HCT116 (cell line): ENCODE measurements at regions not wholly inside any gene's neighbourhood (a gene's known extent, or its start where the extent isn't known, plus 50 kb on each side); places are given as distances from the start of the nearest gene placed in this dataset.
A peak's percentile ranks its signal among the peaks of the same experiment; 100 is the strongest.

Experiments used
- ATAC-seq: fragments of 200-7000 bp; cut with Tn5 transposase; 2 replicates; pipeline ENCODE4 v1.9.1; 2020; ENCODE audit warnings: mild to moderate bottlenecking, moderate library complexity
- BruUV-seq: library from RNA; stranded (reverse); fragments of 400-500 nt; replicated peaks from 2 replicates; lab custom pipeline; 2021; lab: Mats Ljungman, UMichigan
- CTCF ChIA-PET: fragments of 300-600 bp; sonication (Branson Sonifier 250); formaldehyde crosslinking; loops from one replicate; lab custom pipeline; 2021; ENCODE audit warnings: antibody characterized with exemption; lab: Charles Lee
- POLR2A ChIA-PET: fragments of 300-600, 350-600 bp; sonication (Branson Sonifier 250); formaldehyde crosslinking; loops from one replicate; lab custom pipeline; 2021; ENCODE audit warnings: antibody characterized with exemption; lab: Charles Lee
- RAD21 ChIA-PET, 2 experiments: fragments of 300-600 bp; sonication (Branson Sonifier 250); formaldehyde crosslinking; loops; one replicate each; lab custom pipeline; 2023; ENCODE audit warnings: low total read pairs in 2 of 2; ENCODE audit not compliant: uncharacterized antibody in 2 of 2, unreplicated experiment in 2 of 2, low non-redundant PET in 1 of 2; lab: Charles Lee
- DNase-seq: peaks from one replicate; pipeline ENCODE4 v3.0.0-alpha.2; 2010; ENCODE audit warnings: low read depth, low spot score
- H2AFZ ChIP-seq: fragments of 200-600 bp; shearing (Covaris generic), sonication (generic); 2 replicates; pipeline ENCODE4 v1.6.1; 2017; ENCODE audit warnings: low read depth, mixed run types, mixed read lengths, antibody characterized with exemption, low read length; ENCODE audit not compliant: poor library complexity, severe bottlenecking
- H3K27ac ChIP-seq: 2 replicates; pipeline ENCODE4 v1.5.1; 2012; ENCODE audit warnings: low read depth, low read length
- H3K27me3 ChIP-seq: fragments of 200-600 bp; sonication (generic); 2 replicates; pipeline ENCODE4 v1.6.1; 2016; ENCODE audit warnings: mixed run types, low read length, mixed read lengths; ENCODE audit not compliant: insufficient read depth
- H3K36me3 ChIP-seq, 2 experiments: fragments of 200-500 bp in 1 of 2; fragments of 200-600 bp in 1 of 2; sonication (Bioruptor generic) in 1 of 2; sonication (generic) in 1 of 2; 2 replicates each; pipeline versions ENCODE4 v1.5.1 to v1.6.1; 2014 to 2016; ENCODE audit warnings: low read length in 2 of 2, inconsistent platforms in 1 of 2, mixed read lengths in 1 of 2, mixed run types in 1 of 2; ENCODE audit not compliant: insufficient read depth in 2 of 2, control insufficient read depth in 1 of 2
- H3K4me1 ChIP-seq, 2 experiments: fragments of 200-600 bp in 1 of 2; sonication (generic) in 1 of 2; 2 replicates each; pipeline versions ENCODE4 v1.5.1 to v1.6.1; 2012 to 2017; ENCODE audit warnings: low read length in 2 of 2, inconsistent platforms in 1 of 2, mild to moderate bottlenecking in 1 of 2, mixed read lengths in 1 of 2, mixed run types in 1 of 2, moderate library complexity in 1 of 2; ENCODE audit not compliant: insufficient read depth in 2 of 2, control insufficient read depth in 1 of 2
- H3K4me2 ChIP-seq: fragments of 200-600 bp; sonication (generic); 2 replicates; pipeline ENCODE4 v1.6.1; 2017; ENCODE audit warnings: mixed run types, low read length, mixed read lengths
- H3K4me3 ChIP-seq, 2 experiments: fragments of 200-600 bp in 1 of 2; sonication (generic) in 1 of 2; replicated peaks in 1 of 2; 2 replicates each; pipeline ENCODE4 v1.5.1; 2011 to 2016; ENCODE audit warnings: low read length in 2 of 2, control low read depth in 1 of 2, low read depth in 1 of 2, mild to moderate bottlenecking in 1 of 2, mixed read lengths in 1 of 2, mixed run types in 1 of 2
- H3K79me2 ChIP-seq: fragments of 200-600 bp; sonication (generic); 2 replicates; pipeline ENCODE4 v1.6.1; 2017; ENCODE audit warnings: mild to moderate bottlenecking, mixed run types, low read length, moderate library complexity, mixed read lengths; ENCODE audit not compliant: insufficient read depth
- H3K9ac ChIP-seq: fragments of 200-600 bp; sonication (generic); 2 replicates; pipeline ENCODE4 v1.6.1; 2016; ENCODE audit warnings: low read length, mixed read lengths
- H3K9me2 ChIP-seq: fragments of 200-600 bp; sonication (generic), shearing (Covaris generic); 2 replicates; pipeline ENCODE4 v1.6.1; 2017; ENCODE audit warnings: mixed run types, mild to moderate bottlenecking, moderate library complexity; ENCODE audit not compliant: insufficient read depth
- H3K9me3 ChIP-seq, 2 experiments: fragments of 200-500 bp in 1 of 2; fragments of 200-600 bp in 1 of 2; sonication (Bioruptor generic) in 1 of 2; sonication (generic) in 1 of 2; 2 replicates each; pipeline ENCODE4 v1.6.1; 2014 to 2017; ENCODE audit warnings: low read length in 2 of 2, mixed read lengths in 2 of 2, inconsistent platforms in 1 of 2, low read depth in 1 of 2, mild to moderate bottlenecking in 1 of 2, mixed run types in 1 of 2, moderate library complexity in 1 of 2; ENCODE audit not compliant: control insufficient read depth in 1 of 2, insufficient read depth in 1 of 2
- H4K20me1 ChIP-seq: fragments of 200-600 bp; sonication (generic), shearing (Covaris generic); 2 replicates; pipeline ENCODE4 v1.6.1; 2017; ENCODE audit warnings: mixed run types, mild to moderate bottlenecking, moderate library complexity; ENCODE audit not compliant: insufficient read depth
- CTCF ChIP-seq, 3 experiments: fragments of 200-600 bp in 1 of 3; sonication (generic) in 1 of 3; IDR thresholded peaks in 2 of 3; conservative IDR thresholded peaks in 1 of 3; 2 replicates each; pipeline ENCODE4 v1.5.1; 2012 to 2017; ENCODE audit warnings: low read depth in 2 of 3, low read length in 2 of 3, antibody characterized with exemption in 1 of 3, borderline replicate concordance in 1 of 3, control low read depth in 1 of 3, mild to moderate bottlenecking in 1 of 3, mixed read lengths in 1 of 3, mixed run types in 1 of 3, moderate library complexity in 1 of 3; ENCODE audit not compliant: insufficient read depth in 1 of 3
- ELF1 ChIP-seq: IDR thresholded peaks from 2 replicates; pipeline ENCODE4 v1.6.1; 2012; ENCODE audit warnings: low read depth, borderline replicate concordance
- FOSL1 ChIP-seq: IDR thresholded peaks from 2 replicates; pipeline ENCODE4 v1.6.1; 2012; ENCODE audit warnings: low read depth
- JUND ChIP-seq: IDR thresholded peaks from 2 replicates; pipeline ENCODE4 v1.6.1; 2012
- RAD21 ChIP-seq: IDR thresholded peaks from 2 replicates; pipeline ENCODE4 v1.6.1; 2012; ENCODE audit warnings: low read depth, mild to moderate bottlenecking
- SIN3A ChIP-seq: IDR thresholded peaks from 2 replicates; pipeline ENCODE4 v1.6.1; 2012; ENCODE audit warnings: low read depth
- ZFX ChIP-seq: fragments of 450-650 bp; IDR thresholded peaks from 2 replicates; pipeline ENCODE4 v1.6.1; 2017
- ZNF274 ChIP-seq: fragments of 200-500 bp; sonication (Bioruptor generic); IDR thresholded peaks from 2 replicates; pipeline ENCODE4 v1.6.1; 2014; ENCODE audit warnings: mild to moderate bottlenecking, low read depth, low read length, inconsistent platforms
- intact Hi-C: fragments of 100-400 bp; cut with micrococcal nuclease; formaldehyde crosslinking; loops from 2 replicates; pipeline ENCODE4 v1.10.0; 2022
- TF ChIP-seq, protein P1 (sequence below): IDR thresholded peaks from 2 replicates; pipeline ENCODE4 v1.6.1; 2012
- TF ChIP-seq, protein P2 (sequence below): IDR thresholded peaks from 2 replicates; pipeline ENCODE4 v1.6.1; 2011; ENCODE audit warnings: mild to moderate bottlenecking, low read length, moderate library complexity; ENCODE audit not compliant: insufficient replicate concordance; ENCODE audit errors: extremely low read depth
- TF ChIP-seq, protein P3 (sequence below): IDR thresholded peaks from 2 replicates; pipeline ENCODE4 v1.6.1; 2012

GRCh38 chr4:18366892-18367291, 345.3 kb upstream of the LCORL start:
- Histone ChIP-seq H3K79me2 (no peaks in the 10 kb centered on the region), H3K36me3 (no peaks in the 10 kb centered on the region), H3K27ac (no peak overlapping the region), H3K9ac (no peak overlapping the region), H3K27me3 (no peaks in the 10 kb centered on the region), H3K9me2 (no peaks in the 10 kb centered on the region), H4K20me1 (no peaks in the 10 kb centered on the region; the same call in 1 of the 2 replicates), H3K4me1 (no peaks in the 10 kb centered on the region), H3K4me2 (no peak overlapping the region), H2AFZ (no peak overlapping the region), H3K9me3 (no peaks in the 10 kb centered on the region), H3K4me3 (no peak overlapping the region)
- TF ChIP-seq ZNF274, result no peak
- TF ChIP-seq RAD21, result peak; percentile 57
- TF ChIP-seq, protein P1, sequence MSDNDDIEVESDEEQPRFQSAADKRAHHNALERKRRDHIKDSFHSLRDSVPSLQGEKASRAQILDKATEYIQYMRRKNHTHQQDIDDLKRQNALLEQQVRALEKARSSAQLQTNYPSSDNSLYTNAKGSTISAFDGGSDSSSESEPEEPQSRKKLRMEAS, result no peak
- TF ChIP-seq CTCF (IDR thresholded peaks at IDR 0.05 in 2 of 3, conservative IDR thresholded peaks at IDR 0.05 in 1 of 3; ENCODE audit: borderline replicate concordance in 1 of 3, insufficient read depth in 1 of 3, low read depth in 2 of 3, low read length in 2 of 3), result peak; percentile 13 to 60 (median 43); a peak in 3 of 6 replicates
- BruUV-seq, result no TSS peak
- RAD21 ChIA-PET, result no interaction called here
- CTCF ChIA-PET, result no interaction called here
- intact Hi-C loops, result loop anchor here (1.0 to 5.0 kb wide), 2 partner anchors 435 to 550 kb away; no protein-coding TSS in a partner anchor
- peak; percentile 90 for ATAC-seq
- no peak for DNase-seq
- POLR2A ChIA-PET, result no interaction called here

DNA sequence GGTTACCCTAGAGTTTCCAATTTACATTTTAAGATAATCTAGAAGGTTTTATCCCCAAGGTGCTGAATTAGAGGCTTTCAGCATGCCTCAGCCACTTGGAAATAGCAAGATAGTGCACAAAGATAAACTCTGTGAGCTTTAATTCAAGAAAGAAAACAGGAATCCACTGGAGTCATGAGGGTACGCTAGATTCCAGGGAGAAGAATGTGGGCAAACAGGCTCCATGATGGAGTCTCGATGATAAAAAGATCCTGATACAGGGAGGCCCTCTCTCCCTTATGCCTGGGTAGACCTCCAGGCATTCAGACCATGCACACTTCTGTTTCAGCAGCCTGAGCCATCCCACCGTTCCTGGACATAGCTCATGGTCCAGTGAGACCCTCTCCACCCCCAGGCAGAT, 344.6 kb upstream of the LCORL start:
- CTCF ChIA-PET, result interaction anchor here (1.8 kb wide), 1 partner anchor 549 kb away, joined by 3 read pairs; no protein-coding TSS in a partner anchor

More for the DNA sequence above, 344.6 kb upstream of the LCORL start:
- ChIA-PET RAD21 (no interaction called here), POLR2A (no interaction called here)
- H3K36me3 ChIP-seq, result no peaks in the 10 kb centered on the region
- H3K9me3 ChIP-seq, result no peaks in the 10 kb centered on the region
- intact Hi-C loops, result loop anchor here (5.0 kb wide), 1 partner anchor 434 kb away; no protein-coding TSS in a partner anchor
- no peak overlapping the region for H3K4me2 ChIP-seq
- no peaks in the 10 kb centered on the region; the same call in 1 of the 2 replicates for H4K20me1 ChIP-seq
- TF ChIP-seq, protein P1, result no peak
- TF ChIP-seq SIN3A (no peak), ZFX (no peak), ELF1 (no peak), JUND (no peak), ZNF274 (no peak), FOSL1 (no peak)
- TF ChIP-seq, protein P2, sequence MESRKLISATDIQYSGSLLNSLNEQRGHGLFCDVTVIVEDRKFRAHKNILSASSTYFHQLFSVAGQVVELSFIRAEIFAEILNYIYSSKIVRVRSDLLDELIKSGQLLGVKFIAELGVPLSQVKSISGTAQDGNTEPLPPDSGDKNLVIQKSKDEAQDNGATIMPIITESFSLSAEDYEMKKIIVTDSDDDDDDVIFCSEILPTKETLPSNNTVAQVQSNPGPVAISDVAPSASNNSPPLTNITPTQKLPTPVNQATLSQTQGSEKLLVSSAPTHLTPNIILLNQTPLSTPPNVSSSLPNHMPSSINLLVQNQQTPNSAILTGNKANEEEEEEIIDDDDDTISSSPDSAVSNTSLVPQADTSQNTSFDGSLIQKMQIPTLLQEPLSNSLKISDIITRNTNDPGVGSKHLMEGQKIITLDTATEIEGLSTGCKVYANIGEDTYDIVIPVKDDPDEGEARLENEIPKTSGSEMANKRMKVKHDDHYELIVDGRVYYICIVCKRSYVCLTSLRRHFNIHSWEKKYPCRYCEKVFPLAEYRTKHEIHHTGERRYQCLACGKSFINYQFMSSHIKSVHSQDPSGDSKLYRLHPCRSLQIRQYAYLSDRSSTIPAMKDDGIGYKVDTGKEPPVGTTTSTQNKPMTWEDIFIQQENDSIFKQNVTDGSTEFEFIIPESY, result no peak
- TF ChIP-seq, protein P3, sequence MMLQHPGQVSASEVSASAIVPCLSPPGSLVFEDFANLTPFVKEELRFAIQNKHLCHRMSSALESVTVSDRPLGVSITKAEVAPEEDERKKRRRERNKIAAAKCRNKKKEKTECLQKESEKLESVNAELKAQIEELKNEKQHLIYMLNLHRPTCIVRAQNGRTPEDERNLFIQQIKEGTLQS, result no peak
- TF ChIP-seq, all 23 proteins: peak for 0
- no peaks in the 10 kb centered on the region for H3K4me1 ChIP-seq
- no peak for DNase-seq
- no peak overlapping the region for H2AFZ ChIP-seq
- no TSS peak for BruUV-seq
- no peaks in the 10 kb centered on the region for H3K27me3 ChIP-seq
- no peak overlapping the region for H3K27ac ChIP-seq
- no peak overlapping the region for H3K9ac ChIP-seq
- no peaks in the 10 kb centered on the region for H3K79me2 ChIP-seq
- no peak for ATAC-seq
- no peak overlapping the region for H3K4me3 ChIP-seq
- H3K9me2 ChIP-seq, result no peaks in the 10 kb centered on the region
